Activated gamma-delta T cell (primary cell): ENCODE measurements at regions not wholly inside any gene's neighbourhood (a gene's known extent, or its start where the extent isn't known, plus 50 kb on each side); places are given as distances from the start of the nearest gene placed in this dataset.

ENCODE experiments used
- DNase-seq: peaks from one replicate; lab custom pipeline; 2025; lab: John Stamatoyannopoulos, UW

GRCh38 chr2:60295636-60295962 is 257.9 kb downstream of the BCL11A start:
- no peak for DNase-seq

DNA sequence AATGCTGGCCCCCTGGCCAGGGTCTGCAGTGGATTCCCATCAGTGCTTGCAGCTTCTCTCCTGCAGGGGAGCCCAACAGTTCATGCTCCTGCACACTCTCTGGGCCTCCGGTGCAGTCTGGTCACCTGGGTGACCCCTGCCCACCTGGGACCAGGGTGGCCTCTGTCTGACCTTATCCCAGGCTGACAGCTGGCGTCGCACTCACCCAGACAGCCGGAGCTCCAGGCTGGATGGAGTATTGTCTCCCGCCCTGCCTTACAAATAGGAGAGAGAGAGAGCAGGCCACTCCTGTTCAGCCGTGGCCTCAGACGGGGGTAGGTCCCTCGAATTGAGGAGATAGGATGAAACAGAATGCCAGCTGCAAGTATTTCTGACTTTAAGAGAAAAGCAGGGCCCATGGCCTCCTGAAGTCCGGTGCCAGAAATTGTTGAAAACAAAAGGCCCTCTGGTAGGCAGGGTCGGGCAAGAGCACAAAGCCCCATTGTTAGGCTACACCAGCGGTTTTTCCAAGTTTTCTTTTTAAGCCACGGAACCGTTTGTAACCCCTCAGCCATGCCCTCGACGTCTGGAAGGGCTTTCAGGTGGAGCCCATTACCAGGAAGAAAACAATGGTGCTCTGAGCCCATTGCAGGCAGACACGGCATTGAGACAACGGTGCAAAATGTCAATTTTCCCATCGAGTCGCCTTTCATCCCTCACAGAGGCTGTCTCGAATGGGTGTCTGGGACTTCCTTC is 258.4 kb downstream of the BCL11A start:
- no peak for DNase-seq

- DNase-seq = no peak
Measured at GRCh38 chr2:60292242-60292641, 261.2 kb downstream of the BCL11A start.

DNA sequence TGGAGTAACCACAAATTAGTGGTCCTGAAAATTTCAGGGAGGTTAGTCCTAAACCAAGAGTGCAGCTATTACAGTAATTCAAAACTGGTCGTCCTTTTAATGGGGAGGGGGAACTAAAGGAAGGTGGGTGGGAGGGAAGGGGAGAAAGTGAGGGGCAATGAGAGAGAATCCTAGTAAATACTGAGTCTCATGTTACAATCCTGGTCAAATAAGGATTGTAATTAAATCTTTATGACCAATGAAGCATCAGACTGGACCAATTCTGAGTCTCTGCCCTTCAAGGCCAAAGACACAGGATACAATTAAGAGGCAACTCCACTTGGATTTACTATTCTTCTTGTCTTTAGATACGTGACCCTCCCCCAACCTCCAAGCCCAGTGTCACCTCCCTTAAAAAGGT is 262.9 kb downstream of the BCL11A start:
- no peak for DNase-seq

DNA sequence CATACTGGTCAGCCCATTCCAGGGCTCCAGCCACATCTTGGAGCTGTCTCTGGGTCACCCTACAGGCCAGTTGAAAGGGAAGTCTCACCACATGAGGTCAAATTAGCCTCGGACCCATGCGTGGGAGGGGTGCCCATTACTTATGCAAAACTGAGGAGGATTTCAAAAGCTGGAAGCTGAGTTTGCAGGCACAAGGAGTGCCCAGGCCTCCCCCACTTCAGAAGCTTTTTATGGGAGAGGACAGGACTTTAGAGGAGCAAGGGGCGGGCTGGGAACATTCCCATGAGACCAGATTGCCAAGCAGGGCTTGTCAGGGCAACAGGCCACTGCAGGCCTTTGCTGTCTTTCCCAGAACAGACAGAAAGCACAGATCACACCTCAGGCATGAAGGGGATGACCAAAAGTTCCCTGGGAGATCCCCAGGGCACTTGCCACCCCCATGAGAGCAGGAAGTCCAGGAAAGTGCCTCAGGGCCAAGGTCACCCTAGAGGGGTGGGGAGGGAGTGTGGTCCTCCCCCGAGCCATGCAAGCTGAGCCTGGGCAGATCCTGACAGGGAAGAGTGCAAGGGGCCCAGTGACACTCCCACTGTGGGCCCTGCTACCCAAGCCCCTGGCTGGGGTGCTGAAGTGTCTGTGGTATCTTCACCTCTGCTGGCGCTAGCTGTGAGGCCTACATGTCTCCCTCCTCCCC is 267.7 kb downstream of the BCL11A start:
- DNase-seq = no peak

- no peak for DNase-seq
Measured at GRCh38 chr2:60283626-60284025, 269.8 kb downstream of the BCL11A start.

- no peak for DNase-seq
Measured at GRCh38 chr2:60282886-60283285, 270.6 kb downstream of the BCL11A start.

GRCh38 chr2:60281730-60282129 is 271.7 kb downstream of the BCL11A start:
- no peak for DNase-seq

DNA sequence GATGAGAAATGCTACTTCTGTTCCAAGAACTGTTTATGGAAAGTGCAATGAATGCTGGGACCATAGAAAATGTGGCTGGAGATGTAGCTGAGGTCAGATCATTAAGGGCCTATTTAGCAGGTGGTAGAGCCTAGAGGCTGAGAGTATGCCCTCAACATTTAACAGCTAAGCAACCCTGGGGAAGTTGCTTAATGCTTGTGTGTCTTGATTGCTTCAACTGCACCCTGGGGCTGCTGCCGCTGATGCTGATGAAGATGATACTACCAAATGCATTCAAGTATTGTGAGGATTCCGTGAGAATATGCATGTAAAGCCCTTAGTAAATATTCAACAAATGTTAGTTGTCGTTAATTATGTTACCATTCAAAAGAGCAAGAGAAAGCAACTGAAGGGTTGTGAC is 273.2 kb downstream of the BCL11A start:
- no peak for DNase-seq

DNA sequence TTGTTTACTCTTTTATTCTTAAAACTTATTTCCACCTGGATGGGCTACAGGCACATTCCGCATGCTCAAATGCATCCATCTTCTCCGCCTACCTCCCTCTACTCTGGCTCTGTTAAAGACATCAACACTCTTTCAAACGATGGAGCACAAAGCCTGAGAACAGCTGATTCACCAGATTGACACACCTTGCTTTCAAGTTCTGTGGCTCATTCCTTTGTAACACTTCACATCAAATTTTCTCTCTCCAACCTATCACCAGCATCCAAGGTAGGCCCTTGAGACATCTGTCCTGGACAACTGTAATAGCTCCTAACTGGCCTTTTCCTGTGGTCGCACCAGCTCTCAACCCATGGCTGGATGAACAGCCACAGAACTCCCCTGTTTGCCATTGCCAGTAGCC is 274.5 kb downstream of the BCL11A start:
- DNase-seq = no peak

- DNase-seq = no peak
Measured at GRCh38 chr2:60275958-60276357, 277.5 kb downstream of the BCL11A start.

DNA sequence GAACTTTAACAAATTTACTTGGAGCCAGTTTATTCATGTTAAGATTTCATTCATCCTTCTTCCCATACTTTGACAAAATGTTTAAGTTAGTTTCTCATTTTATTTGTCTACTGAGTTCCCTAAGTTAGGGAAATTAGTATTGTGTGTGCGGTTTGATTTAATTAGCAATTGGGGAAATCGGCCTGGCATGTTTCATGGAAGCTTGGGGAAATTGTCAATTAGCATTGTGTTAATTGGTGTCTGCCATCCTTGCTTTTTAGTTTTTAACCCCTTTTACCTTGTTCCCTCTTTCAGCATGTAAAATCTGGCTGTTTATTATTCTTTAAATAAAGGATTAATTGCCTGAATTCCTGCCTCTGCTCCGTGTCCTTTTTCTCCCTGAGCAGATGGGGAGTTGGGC is 279.6 kb downstream of the BCL11A start:
- DNase-seq = no peak

DNA sequence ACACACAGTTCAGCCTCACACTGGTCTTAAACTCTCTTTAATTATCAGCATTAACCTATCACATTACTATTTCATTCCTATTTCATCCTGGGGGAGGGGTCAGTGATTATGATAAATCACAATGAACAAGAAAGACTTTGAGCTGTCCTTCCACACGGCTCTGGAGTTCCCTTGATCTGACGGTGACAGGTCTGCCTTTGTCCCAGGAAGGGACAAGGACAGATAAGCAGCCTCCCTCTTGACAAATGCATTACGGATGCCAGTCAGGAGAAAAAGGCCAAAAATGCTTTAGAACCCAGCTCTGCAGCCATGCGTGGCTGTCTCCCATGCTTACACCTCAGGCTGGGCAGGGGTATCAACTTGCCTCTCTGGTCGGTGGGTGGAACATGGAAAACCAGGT is 281.7 kb downstream of the BCL11A start:
- DNase-seq = no peak

DNA sequence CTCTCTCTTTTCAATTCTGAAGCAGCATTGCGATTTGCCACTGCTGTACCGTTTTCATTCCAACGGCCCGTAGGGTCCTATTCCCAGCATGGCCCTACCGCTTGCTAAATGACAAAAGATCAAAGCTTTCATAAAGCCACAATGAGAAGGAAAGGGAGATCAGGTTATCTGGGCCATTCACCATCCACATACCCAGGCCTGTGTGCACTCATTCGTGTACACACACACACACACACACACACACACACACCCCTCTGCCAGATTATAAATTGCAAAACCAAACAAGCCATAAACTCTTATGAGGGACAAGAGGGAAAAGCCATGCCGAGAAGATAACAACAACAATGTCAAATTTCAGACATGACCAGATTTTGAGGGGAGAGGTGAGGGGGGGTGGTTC is 282.3 kb downstream of the BCL11A start:
- no peak for DNase-seq

- no peak for DNase-seq
Measured at GRCh38 chr2:60268661-60269060, 284.8 kb downstream of the BCL11A start.

GRCh38 chr2:60268032-60268431 is 285.4 kb downstream of the BCL11A start:
- DNase-seq = no peak

DNA sequence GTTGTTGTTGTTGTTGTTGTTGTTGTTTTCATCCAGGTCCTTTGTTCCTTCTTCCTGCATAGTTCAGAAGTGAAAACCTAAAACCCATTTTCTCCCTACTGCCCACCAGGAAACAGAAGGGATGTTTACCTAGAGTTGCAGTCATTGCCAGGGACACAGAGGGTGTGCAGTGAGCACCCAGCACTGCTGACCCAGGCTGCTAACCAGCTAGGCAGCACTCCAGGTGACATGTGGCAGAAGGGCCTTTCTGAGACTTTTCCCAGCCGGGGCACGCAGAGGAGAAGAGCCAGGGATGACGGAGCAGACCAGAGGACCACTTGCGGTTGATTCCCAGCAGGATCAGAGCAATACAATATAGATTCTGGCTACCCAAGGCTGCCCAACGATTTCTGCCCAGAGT is 286.3 kb downstream of the BCL11A start:
- DNase-seq = no peak

- no peak for DNase-seq
Measured at GRCh38 chr2:60262178-60262577, 291.3 kb downstream of the BCL11A start.

- DNase-seq = no peak
Measured at GRCh38 chr2:60260639-60261296, 292.7 kb downstream of the BCL11A start.

DNA sequence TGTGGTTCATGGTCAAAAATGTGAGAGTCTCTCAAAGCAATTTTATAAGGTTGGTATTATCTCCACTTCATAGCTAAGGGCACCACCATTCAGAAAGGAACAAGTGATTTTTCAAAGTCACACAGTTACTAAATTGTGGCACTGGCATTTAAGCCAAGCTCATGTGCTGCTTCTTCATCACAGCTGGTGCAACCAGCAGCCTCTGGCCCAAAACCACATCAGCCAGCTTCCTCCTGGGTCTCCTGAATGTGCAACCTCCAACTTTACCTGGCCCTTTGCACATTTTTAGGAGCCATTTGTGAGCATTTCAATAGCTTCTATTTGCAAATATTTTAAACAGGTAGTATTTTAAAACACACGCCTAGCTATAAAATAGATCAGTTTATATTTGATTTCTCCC is 293.7 kb downstream of the BCL11A start:
- DNase-seq = no peak

- DNase-seq = no peak
Measured at GRCh38 chr2:60252581-60253150, 300.8 kb downstream of the BCL11A start.

DNA sequence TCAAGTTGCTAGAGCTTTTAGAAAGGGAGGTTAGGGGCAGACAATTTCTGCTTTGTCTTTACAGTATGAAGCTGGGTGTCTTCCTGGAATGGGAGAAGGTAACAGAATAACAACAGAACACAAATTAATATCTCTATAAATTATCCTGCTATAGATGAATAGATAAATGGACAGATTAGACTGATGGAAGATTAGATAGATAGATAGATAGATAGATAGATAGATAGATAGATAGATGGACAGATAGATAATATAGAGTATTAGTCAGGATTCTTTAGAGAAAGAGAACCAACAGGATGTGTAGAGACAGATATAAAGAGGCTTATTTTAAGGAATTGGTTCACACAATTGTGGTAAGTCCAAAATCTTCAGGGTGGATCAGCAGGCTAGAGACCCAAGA is 302.2 kb downstream of the BCL11A start:
- DNase-seq = no peak

DNA sequence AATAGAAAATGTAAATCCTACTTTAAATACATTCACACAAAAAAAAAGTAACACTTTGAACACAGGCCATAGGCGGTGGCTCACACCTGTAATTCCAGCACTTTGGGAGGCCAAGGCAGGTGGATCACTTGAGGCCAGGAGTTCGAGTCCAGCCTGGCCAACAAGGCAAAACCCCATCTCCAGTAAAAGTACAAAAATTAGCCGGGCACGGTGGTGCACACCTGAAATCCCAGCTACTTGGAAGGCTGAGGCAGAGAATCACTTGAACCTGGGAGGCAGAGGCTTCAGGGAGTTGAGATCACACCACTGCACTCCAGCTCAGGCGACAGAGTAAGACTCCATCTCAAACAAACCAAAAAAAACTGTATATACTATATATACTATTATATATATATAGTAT is 303.6 kb downstream of the BCL11A start:
- no peak for DNase-seq
